GM23338 (cell line): ENCODE measurements at regions not wholly inside any gene's neighbourhood (a gene's known extent, or its start where the extent isn't known, plus 50 kb on each side); places are given as distances from the start of the nearest gene placed in this dataset.

ENCODE experiments used
- ATAC-seq: fragments of 200-7000 bp; cut with Tn5 transposase; 3 replicates; pipeline ENCODE4 v1.9.1; 2020
- DNase-seq: peaks from one replicate; pipeline ENCODE4 v3.0.0-alpha.2; 2015; ENCODE audit warnings: low spot score
- H2AFZ ChIP-seq: fragments of 200-600 bp; sonication (generic); 2 replicates; pipeline ENCODE4 v1.8.0; 2016; ENCODE audit warnings: antibody characterized with exemption, mild to moderate bottlenecking, moderate library complexity
- H3F3A ChIP-seq: fragments of 200-600 bp; sonication (generic); replicated peaks from 2 replicates; pipeline ENCODE4 v1.8.0; 2017; ENCODE audit warnings: antibody characterized with exemption, mixed run types, low read depth
- H3K27ac ChIP-seq: fragments of 200-600 bp; sonication (generic); 2 replicates; pipeline ENCODE4 v1.6.1; 2016; ENCODE audit warnings: low read depth
- H3K27me3 ChIP-seq: fragments of 200-600 bp; sonication (generic); 2 replicates; pipeline ENCODE4 v1.8.0; 2016; ENCODE audit warnings: mild to moderate bottlenecking, mixed run types, moderate library complexity; ENCODE audit not compliant: insufficient read depth
- H3K36me3 ChIP-seq: fragments of 200-600 bp; sonication (generic); 2 replicates; pipeline ENCODE4 v1.8.0; 2016; ENCODE audit warnings: mild to moderate bottlenecking; ENCODE audit not compliant: insufficient read depth
- H3K4me1 ChIP-seq: fragments of 200-600 bp; sonication (generic); 2 replicates; pipeline ENCODE4 v1.8.0; 2016; ENCODE audit warnings: mild to moderate bottlenecking, moderate library complexity; ENCODE audit not compliant: insufficient read depth
- H3K4me2 ChIP-seq: fragments of 200-600 bp; sonication (generic); 2 replicates; pipeline ENCODE4 v1.7.1; 2017; ENCODE audit warnings: mixed run types
- H3K4me3 ChIP-seq: fragments of 200-600 bp; sonication (generic); 2 replicates; pipeline ENCODE4 v1.6.1; 2016; ENCODE audit warnings: mixed run types
- H3K79me2 ChIP-seq: fragments of 200-600 bp; sonication (generic); replicated peaks from 2 replicates; pipeline ENCODE4 v1.8.0; 2017; ENCODE audit warnings: mild to moderate bottlenecking; ENCODE audit not compliant: insufficient read depth
- H3K9me2 ChIP-seq: fragments of 200-600 bp; sonication (generic); 2 replicates; pipeline ENCODE4 v1.8.0; 2017; ENCODE audit not compliant: insufficient read depth
- H4K20me1 ChIP-seq: fragments of 200-600 bp; sonication (generic); replicated peaks from 2 replicates; pipeline ENCODE4 v1.8.0; 2017; ENCODE audit warnings: mild to moderate bottlenecking; ENCODE audit not compliant: insufficient read depth
- H3K27ac Mint-ChIP-seq: 2 replicates; pipeline ENCODE4 v1.8.0; 2020; ENCODE audit warnings: inconsistent platforms, mild to moderate bottlenecking, moderate library complexity, mixed read lengths
- H3K27me3 Mint-ChIP-seq: 3 replicates; pipeline ENCODE4 v1.8.0; 2022; ENCODE audit warnings: low read depth, mild to moderate bottlenecking, moderate library complexity, mixed read lengths, inconsistent platforms; ENCODE audit not compliant: insufficient read depth, poor library complexity
- H3K36me3 Mint-ChIP-seq: 3 replicates; pipeline ENCODE4 v1.8.0; 2021; ENCODE audit warnings: low read depth, mild to moderate bottlenecking, inconsistent platforms, moderate library complexity, mixed read lengths
- H3K4me1 Mint-ChIP-seq: 3 replicates; pipeline ENCODE4 v1.8.0; 2020; ENCODE audit warnings: mild to moderate bottlenecking, inconsistent platforms, mixed read lengths
- H3K4me3 Mint-ChIP-seq: 3 replicates; pipeline ENCODE4 v1.8.0; 2021; ENCODE audit warnings: moderate library complexity, mild to moderate bottlenecking, inconsistent platforms, mixed read lengths
- H3K9me3 Mint-ChIP-seq: 3 replicates; pipeline ENCODE4 v1.8.0; 2020; ENCODE audit warnings: moderate library complexity, mild to moderate bottlenecking, inconsistent platforms, mixed read lengths
- CREB1 ChIP-seq: fragments of 250-450 bp; sonication (Bioruptor Pico); IDR thresholded peaks from 2 replicates; pipeline ENCODE4 v1.5.0; 2020; ENCODE audit warnings: low read depth, mild to moderate bottlenecking, moderate library complexity
- EZH2 ChIP-seq: fragments of 200-600 bp; sonication (generic); IDR thresholded peaks from one replicate; pipeline ENCODE4 v1.8.0; 2017; ENCODE audit warnings: antibody characterized with exemption, mild to moderate bottlenecking, low read depth; ENCODE audit not compliant: unreplicated experiment
- EZH2phosphoT487 ChIP-seq: fragments of 200-600 bp; sonication (generic); IDR thresholded peaks from one replicate; pipeline ENCODE4 v1.8.1; 2018; ENCODE audit warnings: antibody characterized with exemption; ENCODE audit not compliant: unreplicated experiment
- JUNB ChIP-seq: IDR thresholded peaks from one replicate; pipeline ENCODE4 v1.6.1; 2016; ENCODE audit warnings: antibody characterized with exemption; ENCODE audit not compliant: unreplicated experiment
- NANOG ChIP-seq: IDR thresholded peaks from 2 replicates; pipeline ENCODE4 v1.6.1; 2016; ENCODE audit warnings: antibody characterized with exemption, borderline replicate concordance
- POLR2AphosphoS5 ChIP-seq: IDR thresholded peaks from 2 replicates; pipeline ENCODE4 v1.6.1; 2016; ENCODE audit warnings: antibody characterized with exemption, low read depth
- STAT1 ChIP-seq: IDR thresholded peaks from one replicate; pipeline ENCODE4 v1.6.1; 2016; ENCODE audit warnings: antibody characterized with exemption; ENCODE audit not compliant: unreplicated experiment
- ZNF114 ChIP-seq: fragments of 250-450 bp; sonication (Bioruptor Pico); IDR thresholded peaks from 2 replicates; pipeline ENCODE4 v1.5.0; 2020; ENCODE audit warnings: mild to moderate bottlenecking, moderate library complexity
- ZNF331 ChIP-seq: fragments of 250-450 bp; sonication (Bioruptor Pico); IDR thresholded peaks from 2 replicates; pipeline ENCODE4 v1.5.0; 2020; ENCODE audit warnings: low read depth, mild to moderate bottlenecking, moderate library complexity
- TF ChIP-seq, protein P1 (sequence below): IDR thresholded peaks from 2 replicates; pipeline ENCODE4 v1.6.1; 2016; ENCODE audit warnings: antibody characterized with exemption
- TF ChIP-seq, protein P2 (sequence below): IDR thresholded peaks from one replicate; pipeline ENCODE4 v1.6.1; 2018; ENCODE audit warnings: antibody characterized with exemption; ENCODE audit not compliant: unreplicated experiment
- TF ChIP-seq, protein P3 (sequence below), 2 experiments: fragments of 200-600 bp in 1 of 2; sonication (generic) in 1 of 2; conservative IDR thresholded peaks; 2 replicates each; pipeline versions ENCODE4 v1.5.1 to v1.6.1; 2016 to 2017; ENCODE audit warnings: antibody characterized with exemption in 2 of 2, low read depth in 2 of 2, mild to moderate bottlenecking in 2 of 2, moderate library complexity in 1 of 2
- TF ChIP-seq, protein P4 (sequence below): fragments of 250-450 bp; sonication (Bioruptor Pico); IDR thresholded peaks from 2 replicates; pipeline ENCODE4 v1.5.0; 2020; ENCODE audit warnings: mild to moderate bottlenecking, moderate library complexity

DNA sequence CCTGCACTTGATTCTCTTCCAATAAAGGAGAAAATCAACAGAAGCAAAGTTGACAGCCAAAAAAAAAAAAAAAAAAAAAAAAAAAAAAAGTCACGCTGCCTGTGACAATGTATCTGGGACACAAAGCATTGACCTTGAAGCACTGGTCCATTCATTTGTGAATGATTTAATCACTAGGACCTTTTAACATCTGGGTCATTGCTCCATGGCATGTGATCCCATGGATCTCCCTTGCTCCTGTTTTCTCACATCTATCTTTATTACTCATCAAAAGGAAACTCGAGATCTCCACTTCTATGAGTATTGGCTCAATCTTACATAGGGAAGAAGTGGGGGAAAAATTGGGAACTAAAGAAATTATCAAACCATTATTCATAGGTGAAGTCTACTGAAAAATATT is 89.6 kb upstream of the SMIM30 start:
- ATAC-seq = no peak

More for the DNA sequence above, 89.6 kb upstream of the SMIM30 start:
- Histone ChIP-seq H4K20me1 (no peaks in the 10 kb centered on the region), H2AFZ (no peak overlapping the region), H3K4me2 (no peak overlapping the region), H3K36me3 (no peaks in the 10 kb centered on the region), H3K79me2 (no peaks in the 10 kb centered on the region), H3F3A (no peaks in the 10 kb centered on the region), H3K27ac (no peak overlapping the region), H3K4me3 (no peak overlapping the region), H3K9me2 (no peaks in the 10 kb centered on the region), H3K27me3 (no peaks in the 10 kb centered on the region), H3K4me1 (no peaks in the 10 kb centered on the region)
- H3K27ac Mint-ChIP-seq = no peak overlapping the region
- H3K4me3 Mint-ChIP-seq = no peak overlapping the region
- TF ChIP-seq, protein P1, sequence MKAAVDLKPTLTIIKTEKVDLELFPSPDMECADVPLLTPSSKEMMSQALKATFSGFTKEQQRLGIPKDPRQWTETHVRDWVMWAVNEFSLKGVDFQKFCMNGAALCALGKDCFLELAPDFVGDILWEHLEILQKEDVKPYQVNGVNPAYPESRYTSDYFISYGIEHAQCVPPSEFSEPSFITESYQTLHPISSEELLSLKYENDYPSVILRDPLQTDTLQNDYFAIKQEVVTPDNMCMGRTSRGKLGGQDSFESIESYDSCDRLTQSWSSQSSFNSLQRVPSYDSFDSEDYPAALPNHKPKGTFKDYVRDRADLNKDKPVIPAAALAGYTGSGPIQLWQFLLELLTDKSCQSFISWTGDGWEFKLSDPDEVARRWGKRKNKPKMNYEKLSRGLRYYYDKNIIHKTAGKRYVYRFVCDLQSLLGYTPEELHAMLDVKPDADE = no peak
- TF ChIP-seq EZH2 = no peak
- TF ChIP-seq NANOG = no peak
- TF ChIP-seq, protein P2, sequence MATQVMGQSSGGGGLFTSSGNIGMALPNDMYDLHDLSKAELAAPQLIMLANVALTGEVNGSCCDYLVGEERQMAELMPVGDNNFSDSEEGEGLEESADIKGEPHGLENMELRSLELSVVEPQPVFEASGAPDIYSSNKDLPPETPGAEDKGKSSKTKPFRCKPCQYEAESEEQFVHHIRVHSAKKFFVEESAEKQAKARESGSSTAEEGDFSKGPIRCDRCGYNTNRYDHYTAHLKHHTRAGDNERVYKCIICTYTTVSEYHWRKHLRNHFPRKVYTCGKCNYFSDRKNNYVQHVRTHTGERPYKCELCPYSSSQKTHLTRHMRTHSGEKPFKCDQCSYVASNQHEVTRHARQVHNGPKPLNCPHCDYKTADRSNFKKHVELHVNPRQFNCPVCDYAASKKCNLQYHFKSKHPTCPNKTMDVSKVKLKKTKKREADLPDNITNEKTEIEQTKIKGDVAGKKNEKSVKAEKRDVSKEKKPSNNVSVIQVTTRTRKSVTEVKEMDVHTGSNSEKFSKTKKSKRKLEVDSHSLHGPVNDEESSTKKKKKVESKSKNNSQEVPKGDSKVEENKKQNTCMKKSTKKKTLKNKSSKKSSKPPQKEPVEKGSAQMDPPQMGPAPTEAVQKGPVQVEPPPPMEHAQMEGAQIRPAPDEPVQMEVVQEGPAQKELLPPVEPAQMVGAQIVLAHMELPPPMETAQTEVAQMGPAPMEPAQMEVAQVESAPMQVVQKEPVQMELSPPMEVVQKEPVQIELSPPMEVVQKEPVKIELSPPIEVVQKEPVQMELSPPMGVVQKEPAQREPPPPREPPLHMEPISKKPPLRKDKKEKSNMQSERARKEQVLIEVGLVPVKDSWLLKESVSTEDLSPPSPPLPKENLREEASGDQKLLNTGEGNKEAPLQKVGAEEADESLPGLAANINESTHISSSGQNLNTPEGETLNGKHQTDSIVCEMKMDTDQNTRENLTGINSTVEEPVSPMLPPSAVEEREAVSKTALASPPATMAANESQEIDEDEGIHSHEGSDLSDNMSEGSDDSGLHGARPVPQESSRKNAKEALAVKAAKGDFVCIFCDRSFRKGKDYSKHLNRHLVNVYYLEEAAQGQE = no peak
- no peak for TF ChIP-seq ZNF114
- TF ChIP-seq JUNB = no peak
- TF ChIP-seq CREB1 (CRISPR knock-in tag) = no peak
- TF ChIP-seq STAT1 = no peak
- no peak for TF ChIP-seq POLR2AphosphoS5
- TF ChIP-seq EZH2phosphoT487 = no peak
- TF ChIP-seq, protein P3, sequence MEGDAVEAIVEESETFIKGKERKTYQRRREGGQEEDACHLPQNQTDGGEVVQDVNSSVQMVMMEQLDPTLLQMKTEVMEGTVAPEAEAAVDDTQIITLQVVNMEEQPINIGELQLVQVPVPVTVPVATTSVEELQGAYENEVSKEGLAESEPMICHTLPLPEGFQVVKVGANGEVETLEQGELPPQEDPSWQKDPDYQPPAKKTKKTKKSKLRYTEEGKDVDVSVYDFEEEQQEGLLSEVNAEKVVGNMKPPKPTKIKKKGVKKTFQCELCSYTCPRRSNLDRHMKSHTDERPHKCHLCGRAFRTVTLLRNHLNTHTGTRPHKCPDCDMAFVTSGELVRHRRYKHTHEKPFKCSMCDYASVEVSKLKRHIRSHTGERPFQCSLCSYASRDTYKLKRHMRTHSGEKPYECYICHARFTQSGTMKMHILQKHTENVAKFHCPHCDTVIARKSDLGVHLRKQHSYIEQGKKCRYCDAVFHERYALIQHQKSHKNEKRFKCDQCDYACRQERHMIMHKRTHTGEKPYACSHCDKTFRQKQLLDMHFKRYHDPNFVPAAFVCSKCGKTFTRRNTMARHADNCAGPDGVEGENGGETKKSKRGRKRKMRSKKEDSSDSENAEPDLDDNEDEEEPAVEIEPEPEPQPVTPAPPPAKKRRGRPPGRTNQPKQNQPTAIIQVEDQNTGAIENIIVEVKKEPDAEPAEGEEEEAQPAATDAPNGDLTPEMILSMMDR (conservative IDR thresholded peaks at IDR 0.05; ENCODE audit: low read depth in 2 of 2) = no peak
- TF ChIP-seq, protein P4, sequence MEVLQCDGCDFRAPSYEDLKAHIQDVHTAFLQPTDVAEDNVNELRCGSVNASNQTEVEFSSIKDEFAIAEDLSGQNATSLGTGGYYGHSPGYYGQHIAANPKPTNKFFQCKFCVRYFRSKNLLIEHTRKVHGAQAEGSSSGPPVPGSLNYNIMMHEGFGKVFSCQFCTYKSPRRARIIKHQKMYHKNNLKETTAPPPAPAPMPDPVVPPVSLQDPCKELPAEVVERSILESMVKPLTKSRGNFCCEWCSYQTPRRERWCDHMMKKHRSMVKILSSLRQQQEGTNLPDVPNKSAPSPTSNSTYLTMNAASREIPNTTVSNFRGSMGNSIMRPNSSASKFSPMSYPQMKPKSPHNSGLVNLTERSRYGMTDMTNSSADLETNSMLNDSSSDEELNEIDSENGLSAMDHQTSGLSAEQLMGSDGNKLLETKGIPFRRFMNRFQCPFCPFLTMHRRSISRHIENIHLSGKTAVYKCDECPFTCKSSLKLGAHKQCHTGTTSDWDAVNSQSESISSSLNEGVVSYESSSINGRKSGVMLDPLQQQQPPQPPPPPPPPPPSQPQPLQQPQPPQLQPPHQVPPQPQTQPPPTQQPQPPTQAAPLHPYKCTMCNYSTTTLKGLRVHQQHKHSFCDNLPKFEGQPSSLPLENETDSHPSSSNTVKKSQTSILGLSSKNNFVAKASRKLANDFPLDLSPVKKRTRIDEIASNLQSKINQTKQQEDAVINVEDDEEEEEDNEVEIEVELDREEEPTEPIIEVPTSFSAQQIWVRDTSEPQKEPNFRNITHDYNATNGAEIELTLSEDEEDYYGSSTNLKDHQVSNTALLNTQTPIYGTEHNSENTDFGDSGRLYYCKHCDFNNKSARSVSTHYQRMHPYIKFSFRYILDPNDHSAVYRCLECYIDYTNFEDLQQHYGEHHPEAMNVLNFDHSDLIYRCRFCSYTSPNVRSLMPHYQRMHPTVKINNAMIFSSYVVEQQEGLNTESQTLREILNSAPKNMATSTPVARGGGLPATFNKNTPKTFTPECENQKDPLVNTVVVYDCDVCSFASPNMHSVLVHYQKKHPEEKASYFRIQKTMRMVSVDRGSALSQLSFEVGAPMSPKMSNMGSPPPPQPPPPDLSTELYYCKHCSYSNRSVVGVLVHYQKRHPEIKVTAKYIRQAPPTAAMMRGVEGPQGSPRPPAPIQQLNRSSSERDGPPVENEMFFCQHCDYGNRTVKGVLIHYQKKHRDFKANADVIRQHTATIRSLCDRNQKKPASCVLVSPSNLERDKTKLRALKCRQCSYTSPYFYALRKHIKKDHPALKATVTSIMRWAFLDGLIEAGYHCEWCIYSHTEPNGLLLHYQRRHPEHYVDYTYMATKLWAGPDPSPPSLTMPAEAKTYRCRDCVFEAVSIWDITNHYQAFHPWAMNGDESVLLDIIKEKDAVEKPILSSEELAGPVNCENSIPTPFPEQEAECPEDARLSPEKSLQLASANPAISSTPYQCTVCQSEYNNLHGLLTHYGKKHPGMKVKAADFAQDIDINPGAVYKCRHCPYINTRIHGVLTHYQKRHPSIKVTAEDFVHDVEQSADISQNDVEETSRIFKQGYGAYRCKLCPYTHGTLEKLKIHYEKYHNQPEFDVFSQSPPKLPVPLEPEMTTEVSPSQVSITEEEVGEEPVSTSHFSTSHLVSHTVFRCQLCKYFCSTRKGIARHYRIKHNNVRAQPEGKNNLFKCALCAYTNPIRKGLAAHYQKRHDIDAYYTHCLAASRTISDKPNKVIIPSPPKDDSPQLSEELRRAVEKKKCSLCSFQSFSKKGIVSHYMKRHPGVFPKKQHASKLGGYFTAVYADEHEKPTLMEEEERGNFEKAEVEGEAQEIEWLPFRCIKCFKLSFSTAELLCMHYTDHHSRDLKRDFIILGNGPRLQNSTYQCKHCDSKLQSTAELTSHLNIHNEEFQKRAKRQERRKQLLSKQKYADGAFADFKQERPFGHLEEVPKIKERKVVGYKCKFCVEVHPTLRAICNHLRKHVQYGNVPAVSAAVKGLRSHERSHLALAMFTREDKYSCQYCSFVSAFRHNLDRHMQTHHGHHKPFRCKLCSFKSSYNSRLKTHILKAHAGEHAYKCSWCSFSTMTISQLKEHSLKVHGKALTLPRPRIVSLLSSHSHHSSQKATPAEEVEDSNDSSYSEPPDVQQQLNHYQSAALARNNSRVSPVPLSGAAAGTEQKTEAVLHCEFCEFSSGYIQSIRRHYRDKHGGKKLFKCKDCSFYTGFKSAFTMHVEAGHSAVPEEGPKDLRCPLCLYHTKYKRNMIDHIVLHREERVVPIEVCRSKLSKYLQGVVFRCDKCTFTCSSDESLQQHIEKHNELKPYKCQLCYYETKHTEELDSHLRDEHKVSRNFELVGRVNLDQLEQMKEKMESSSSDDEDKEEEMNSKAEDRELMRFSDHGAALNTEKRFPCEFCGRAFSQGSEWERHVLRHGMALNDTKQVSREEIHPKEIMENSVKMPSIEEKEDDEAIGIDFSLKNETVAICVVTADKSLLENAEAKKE = no peak
- no peak for TF ChIP-seq ZNF331
- no peaks in the 10 kb centered on the region for H3K36me3 Mint-ChIP-seq
- H3K9me3 Mint-ChIP-seq = no peaks in the 10 kb centered on the region
- H3K4me1 Mint-ChIP-seq = peaks cover 4% of the 10 kb centered on the region; the same call in 2 of the 3 replicates
- H3K27me3 Mint-ChIP-seq = no peaks in the 10 kb centered on the region
- no peak for DNase-seq
